Endodermal cell (in vitro differentiated cells): ENCODE measurements at regions not wholly inside any gene's neighbourhood (a gene's known extent, or its start where the extent isn't known, plus 50 kb on each side); places are given as distances from the start of the nearest gene placed in this dataset.
"Not testable (repeated sequence)": the region's sequence is repeated elsewhere in the genome, so short reads cannot be mapped to it uniquely, and the experiment has no call there.

Experiments
- DNase-seq: peaks from one replicate; pipeline ENCODE4 v3.0.0-alpha.2; 2017
- H3K27ac ChIP-seq: 2 replicates; pipeline ENCODE4 v1.5.1; 2013; ENCODE audit warnings: mild to moderate bottlenecking, low read depth, low read length, moderate library complexity
- H3K27me3 ChIP-seq: 2 replicates; pipeline ENCODE4 v1.6.1; 2013; ENCODE audit warnings: mild to moderate bottlenecking, low read length, moderate library complexity; ENCODE audit not compliant: insufficient read depth, control insufficient read depth, poor library complexity, severe bottlenecking
- H3K36me3 ChIP-seq: 2 replicates; pipeline ENCODE4 v1.7.0; 2013; ENCODE audit warnings: mild to moderate bottlenecking, low read length, moderate library complexity; ENCODE audit not compliant: control insufficient read depth, insufficient read depth
- H3K4me1 ChIP-seq: one replicate; pipeline ENCODE4 v1.7.0; 2013; ENCODE audit warnings: low read length; ENCODE audit not compliant: control insufficient read depth, insufficient read depth
- H3K4me3 ChIP-seq: 2 replicates; pipeline ENCODE4 v1.5.1; 2013; ENCODE audit warnings: mild to moderate bottlenecking, low read length, moderate library complexity
- H3K9ac ChIP-seq: 2 replicates; pipeline ENCODE4 v1.6.1; 2013; ENCODE audit warnings: mild to moderate bottlenecking, low read length, moderate library complexity; ENCODE audit not compliant: poor library complexity, severe bottlenecking; ENCODE audit errors: extremely low read depth
- H3K9me3 ChIP-seq: 2 replicates; pipeline ENCODE4 v1.6.1; 2013; ENCODE audit warnings: mild to moderate bottlenecking, low read length, moderate library complexity; ENCODE audit not compliant: control insufficient read depth
- H3K27ac Mint-ChIP-seq: 2 replicates; pipeline ENCODE4 v1.8.0; 2020; ENCODE audit warnings: mixed read lengths
- H3K27me3 Mint-ChIP-seq: 2 replicates; pipeline ENCODE4 v1.8.0; 2021; ENCODE audit warnings: mild to moderate bottlenecking, mixed read lengths; ENCODE audit not compliant: insufficient read depth
- H3K36me3 Mint-ChIP-seq: 2 replicates; pipeline ENCODE4 v1.8.0; 2020; ENCODE audit warnings: low read depth, mixed read lengths
- H3K4me1 Mint-ChIP-seq: 2 replicates; pipeline ENCODE4 v1.8.0; 2020; ENCODE audit warnings: mixed read lengths
- H3K4me3 Mint-ChIP-seq: 2 replicates; pipeline ENCODE4 v1.8.0; 2020; ENCODE audit warnings: mild to moderate bottlenecking, moderate library complexity, mixed read lengths
- H3K9me3 Mint-ChIP-seq: 2 replicates; pipeline ENCODE4 v1.8.0; 2020; ENCODE audit warnings: mild to moderate bottlenecking, mixed read lengths
- WGBS, 2 experiments: methylation state at CpG; one replicate each; pipeline versions ENCODE4 v1.1.5 to v1.1.7; 2013; ENCODE audit warnings: missing lambda C conversion rate in 2 of 2, mixed read lengths in 1 of 2; ENCODE audit not compliant: insufficient coverage in 1 of 2, insufficient read length in 1 of 2; 5-methylcytosine and 5-hydroxymethylcytosine counted together

DNA sequence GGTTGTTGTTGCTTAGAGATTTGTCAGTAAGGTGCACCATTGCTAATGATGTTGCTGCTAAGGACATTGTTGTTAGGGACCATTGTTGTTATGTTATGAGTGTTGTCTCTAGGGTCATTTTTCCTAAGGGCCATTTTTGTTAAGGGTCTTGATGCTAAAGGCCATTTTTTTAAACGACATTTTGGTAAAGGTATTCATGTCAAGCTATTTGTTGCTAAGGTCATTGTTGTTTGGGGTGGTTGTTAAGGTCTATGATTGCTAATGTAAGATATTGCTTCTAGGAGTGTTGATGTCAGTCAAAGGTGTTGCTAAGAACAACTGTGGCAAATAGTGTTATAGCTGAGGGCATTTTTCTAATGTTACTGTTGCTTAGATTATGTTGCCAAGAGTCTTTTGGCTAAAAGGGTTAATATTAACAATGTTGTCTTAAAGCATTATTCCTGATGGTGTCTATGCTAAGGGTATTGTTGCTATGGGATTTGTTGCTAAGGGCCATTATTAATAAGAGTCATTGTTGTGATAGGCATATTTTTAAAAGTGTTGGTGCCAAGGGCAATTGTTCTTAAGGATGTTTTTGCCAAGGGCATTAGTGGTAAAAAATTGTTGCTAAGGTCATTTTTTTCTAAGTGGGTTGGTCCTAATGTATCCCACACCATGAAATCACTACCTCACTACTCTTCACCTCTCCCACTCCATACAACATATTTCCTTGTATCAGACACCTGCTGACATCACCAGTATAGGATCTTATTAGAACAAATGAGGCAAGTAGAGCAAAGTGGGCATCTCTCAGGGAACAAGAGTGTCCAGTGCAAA is 56.2 kb downstream of the SPATA31A6 start:
- H3K9ac ChIP-seq, H3K4me1 ChIP-seq, H3K27me3 ChIP-seq, H3K36me3 Mint-ChIP-seq, H3K27ac ChIP-seq, H3K9me3 Mint-ChIP-seq, H3K27ac Mint-ChIP-seq, H3K36me3 ChIP-seq, H3K4me3 ChIP-seq, H3K27me3 Mint-ChIP-seq, H3K9me3 ChIP-seq, DNase-seq, H3K4me1 Mint-ChIP-seq, H3K4me3 Mint-ChIP-seq: not testable (repeated sequence)
- WGBS, 2 experiments, result 89 to 98% methylated on average over 1 of the region's 1 CpG

- H3K9me3 ChIP-seq, H3K4me1 Mint-ChIP-seq, H3K27ac Mint-ChIP-seq: not testable (repeated sequence)
Observed at GRCh38 chr9:42240261-42240579, 56.8 kb downstream of the SPATA31A6 start.

GRCh38 chr9:42243211-42243610 is 59.8 kb downstream of the SPATA31A6 start:
- H3K27ac Mint-ChIP-seq, H3K27me3 Mint-ChIP-seq, H3K36me3 Mint-ChIP-seq, H3K27me3 ChIP-seq, H3K4me3 Mint-ChIP-seq, H3K4me1 Mint-ChIP-seq, H3K9ac ChIP-seq, DNase-seq, H3K36me3 ChIP-seq, H3K27ac ChIP-seq, H3K4me3 ChIP-seq, H3K9me3 Mint-ChIP-seq, H3K9me3 ChIP-seq, H3K4me1 ChIP-seq: not testable (repeated sequence)
- WGBS, 2 experiments, result 94% methylated on average over 2 of the region's 2 CpGs; no CpG with 5 or more reads in 1 of the 2 experiments

More at GRCh38 chr9:42240261-42240579, 56.8 kb downstream of the SPATA31A6 start:
- H3K4me1 ChIP-seq, H3K36me3 ChIP-seq, H3K4me3 ChIP-seq, H3K9ac ChIP-seq, H3K27me3 ChIP-seq, H3K27ac ChIP-seq, H3K4me3 Mint-ChIP-seq, H3K36me3 Mint-ChIP-seq, H3K27me3 Mint-ChIP-seq, DNase-seq, H3K9me3 Mint-ChIP-seq: not testable (repeated sequence)
- WGBS, 2 experiments, result no CpG with 5 or more reads among the region's 1 CpG

- H3K27ac ChIP-seq, H3K4me1 Mint-ChIP-seq, H3K36me3 ChIP-seq, H3K27me3 ChIP-seq, DNase-seq, H3K4me1 ChIP-seq, H3K4me3 ChIP-seq, H3K9me3 ChIP-seq, H3K4me3 Mint-ChIP-seq, H3K9ac ChIP-seq, H3K27me3 Mint-ChIP-seq, H3K36me3 Mint-ChIP-seq, H3K9me3 Mint-ChIP-seq, H3K27ac Mint-ChIP-seq: not testable (repeated sequence)
- WGBS, 2 experiments, result 78% methylated on average over 2 of the region's 3 CpGs; no CpG with 5 or more reads in 1 of the 2 experiments
Observed at GRCh38 chr9:42243822-42244221, 60.4 kb downstream of the SPATA31A6 start.

- H3K36me3 Mint-ChIP-seq, H3K36me3 ChIP-seq, DNase-seq, H3K4me3 ChIP-seq, H3K4me1 ChIP-seq, H3K9me3 ChIP-seq, H3K4me1 Mint-ChIP-seq, H3K27ac ChIP-seq, H3K27ac Mint-ChIP-seq, H3K27me3 ChIP-seq, H3K27me3 Mint-ChIP-seq, H3K9ac ChIP-seq, H3K4me3 Mint-ChIP-seq: not testable (repeated sequence)
- 94 to 100% methylated on average over 5 to 6 of the region's 6 CpGs for WGBS, 2 experiments
- H3K9me3 Mint-ChIP-seq, result peaks cover 12% of the 10 kb centered on the region
Observed at GRCh38 chr9:42268729-42269128, 85.3 kb downstream of the SPATA31A6 start.

DNA sequence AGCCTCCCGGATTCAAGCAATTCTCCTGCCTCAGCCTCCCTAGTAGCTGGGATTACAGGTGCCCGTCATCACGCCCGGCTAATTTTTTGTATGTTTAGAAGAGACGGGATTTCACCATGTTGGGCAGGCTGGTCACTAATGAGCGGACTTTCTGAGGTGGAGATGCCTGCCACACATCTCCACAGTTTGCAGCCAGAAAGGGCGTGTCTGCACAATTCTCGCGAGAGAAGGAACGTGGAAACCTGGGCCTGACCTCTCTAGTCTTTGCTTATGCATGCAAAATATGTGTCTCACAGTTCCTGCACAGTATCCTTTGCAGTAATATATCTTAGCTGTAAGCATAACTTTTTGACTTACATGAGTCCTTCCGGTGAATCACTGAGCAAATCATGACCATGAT is 85.7 kb downstream of the SPATA31A6 start:
- not testable (repeated sequence) for H3K4me3 ChIP-seq, H3K9me3 ChIP-seq, H3K27ac Mint-ChIP-seq, H3K4me3 Mint-ChIP-seq, H3K27ac ChIP-seq, H3K4me1 Mint-ChIP-seq, H3K27me3 ChIP-seq, H3K4me1 ChIP-seq, H3K36me3 ChIP-seq, H3K9me3 Mint-ChIP-seq, DNase-seq, H3K36me3 Mint-ChIP-seq, H3K27me3 Mint-ChIP-seq, H3K9ac ChIP-seq
- WGBS, 2 experiments, result 94 to 95% methylated on average over 7 to 11 of the region's 11 CpGs

GRCh38 chr9:42273191-42273590 is 89.7 kb downstream of the SPATA31A6 start:
- not testable (repeated sequence) for H3K4me3 Mint-ChIP-seq, H3K9me3 Mint-ChIP-seq, H3K9ac ChIP-seq, H3K27me3 ChIP-seq, H3K27ac ChIP-seq, H3K4me1 ChIP-seq, H3K27ac Mint-ChIP-seq, DNase-seq, H3K4me3 ChIP-seq, H3K4me1 Mint-ChIP-seq, H3K36me3 ChIP-seq, H3K9me3 ChIP-seq, H3K36me3 Mint-ChIP-seq, H3K27me3 Mint-ChIP-seq
- 83% methylated on average over 1 of the region's 1 CpG; no CpG with 5 or more reads in 1 of the 2 experiments for WGBS, 2 experiments
